ENCODE measurements at regions not wholly inside any gene's neighbourhood (a gene's known extent, or its start where the extent isn't known, plus 50 kb on each side); places are given as distances from the start of the nearest gene placed in this dataset.

DNA sequence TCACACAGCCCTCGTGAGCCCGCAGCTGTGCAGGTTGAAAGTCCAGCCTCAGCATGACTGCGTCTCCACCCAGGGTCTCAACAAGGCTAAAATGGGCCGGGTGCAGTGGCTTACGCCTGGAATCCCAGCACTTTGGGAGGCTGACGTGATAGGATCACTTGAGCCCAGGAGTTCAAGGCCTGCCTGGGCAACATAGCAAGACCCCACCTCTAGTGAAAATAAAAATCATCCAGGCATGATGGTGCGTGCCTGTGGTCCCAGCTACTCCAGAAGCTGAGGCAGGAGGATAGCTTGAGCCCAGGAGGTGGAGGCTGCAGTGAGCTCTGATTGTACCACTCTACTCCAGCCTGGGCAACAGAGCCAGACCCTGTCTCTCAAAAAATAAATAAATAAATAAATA is 100.8 kb upstream of the PRR5 start:
- TF ChIP-seq POLR2A (IDR thresholded peaks at IDR 0.05; ENCODE audit: low read length), result no peak
- TF ChIP-seq GATA1 (IDR thresholded peaks at IDR 0.05; ENCODE audit: low read depth, low read length), result no peak
